ENCODE measurements at regions not wholly inside any gene's neighbourhood (a gene's known extent, or its start where the extent isn't known, plus 50 kb on each side); places are given as distances from the start of the nearest gene placed in this dataset.

DNA sequence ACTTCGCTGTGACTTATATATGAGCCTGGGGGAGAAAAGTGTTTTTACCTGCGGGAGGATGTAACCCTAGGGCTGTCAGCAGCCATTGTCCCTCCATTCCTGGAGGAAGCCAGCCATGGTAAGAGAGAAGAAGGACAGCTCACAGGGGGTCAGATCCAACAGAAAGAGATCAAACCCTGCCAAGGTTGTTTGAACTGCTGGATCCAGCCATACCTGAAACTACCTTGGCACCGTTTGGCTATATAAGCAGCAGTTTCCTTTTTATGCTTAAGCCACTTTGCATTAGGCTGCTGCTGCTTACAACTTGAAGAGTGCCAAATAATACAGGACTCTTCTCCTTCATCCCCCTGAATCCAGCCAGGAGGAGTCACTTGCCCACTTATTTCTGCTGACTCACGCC lies 205.5 kb downstream of the PHETA1 start:
- TF ChIP-seq CTCF (IDR thresholded peaks at IDR 0.05; ENCODE audit: poor library complexity) (no peak), EZH2 (IDR thresholded peaks at IDR 0.05; ENCODE audit: borderline replicate concordance) (no peak)

Measured in hepatocyte (in vitro differentiated cells).